NCI-H2029 treated with DMSO at 0.1 percent for 48 hours (cell line): ENCODE measurements at regions not wholly inside any gene's neighbourhood (a gene's known extent, or its start where the extent isn't known, plus 50 kb on each side); places are given as distances from the start of the nearest gene placed in this dataset.
"Not testable (repeated sequence)": the region's sequence is repeated elsewhere in the genome, so short reads cannot be mapped to it uniquely, and the experiment has no call there.

ENCODE experiments used
- DNase-seq: peaks from one replicate; lab custom pipeline; 2025; lab: John Stamatoyannopoulos, UW

GRCh38 chr7:142440906-142441411, 183.1 kb upstream of the PRSS58 start:
- DNase-seq: no peak

DNA sequence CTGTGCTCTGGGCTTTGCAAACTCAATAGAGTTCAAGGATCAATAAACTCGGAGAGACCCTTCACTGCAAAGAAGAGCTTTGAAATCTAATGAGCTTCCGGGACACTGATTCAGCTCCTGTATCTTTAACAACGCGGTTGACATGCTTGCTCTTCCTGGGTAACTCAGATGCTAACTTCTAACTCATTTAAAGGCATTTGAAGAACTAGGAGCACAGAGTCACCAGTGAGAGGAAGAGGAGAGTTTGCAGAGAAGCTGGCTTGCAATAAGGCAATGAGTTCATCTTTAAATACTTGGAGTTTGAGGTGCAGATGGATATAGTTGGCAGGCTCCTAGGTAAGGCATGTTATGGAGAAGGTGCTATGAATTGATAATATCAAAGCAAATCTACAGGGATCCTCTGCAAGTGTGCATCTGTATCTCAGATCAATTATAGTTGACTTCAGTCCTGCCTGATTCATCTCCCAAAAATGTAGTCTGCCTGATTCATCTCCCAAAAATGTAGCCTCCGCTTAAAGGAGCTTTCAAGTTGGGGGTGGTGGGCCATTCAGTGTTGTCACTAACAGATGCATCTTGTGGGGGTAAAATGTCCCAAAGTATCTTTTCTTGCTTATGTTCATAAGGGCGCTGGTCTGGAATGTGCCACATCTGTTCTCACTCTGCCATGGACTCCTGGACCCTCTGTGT, 182.5 kb upstream of the PRSS58 start:
- no peak for DNase-seq

DNA sequence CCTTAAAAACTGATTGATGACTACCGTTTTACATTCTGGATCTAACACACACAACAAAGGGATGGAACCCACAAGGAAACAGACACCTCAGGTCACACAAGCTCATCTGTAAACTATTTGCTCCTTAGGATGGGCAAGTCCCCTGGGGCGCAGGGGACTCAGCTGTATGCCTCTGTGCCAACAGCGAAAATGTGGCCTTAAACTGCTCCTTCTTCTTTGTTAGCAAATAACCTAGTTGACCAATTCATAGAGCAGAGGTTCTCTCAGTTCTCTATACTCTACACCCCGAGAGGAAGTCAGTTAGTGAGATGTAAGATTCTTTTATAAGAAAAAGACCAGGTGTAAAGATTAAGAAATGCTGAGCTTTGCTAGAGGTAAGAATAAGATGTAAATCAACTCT, 181.9 kb upstream of the PRSS58 start:
- DNase-seq: no peak

GRCh38 chr7:142438923-142439515, 181.2 kb upstream of the PRSS58 start:
- DNase-seq: no peak

DNA sequence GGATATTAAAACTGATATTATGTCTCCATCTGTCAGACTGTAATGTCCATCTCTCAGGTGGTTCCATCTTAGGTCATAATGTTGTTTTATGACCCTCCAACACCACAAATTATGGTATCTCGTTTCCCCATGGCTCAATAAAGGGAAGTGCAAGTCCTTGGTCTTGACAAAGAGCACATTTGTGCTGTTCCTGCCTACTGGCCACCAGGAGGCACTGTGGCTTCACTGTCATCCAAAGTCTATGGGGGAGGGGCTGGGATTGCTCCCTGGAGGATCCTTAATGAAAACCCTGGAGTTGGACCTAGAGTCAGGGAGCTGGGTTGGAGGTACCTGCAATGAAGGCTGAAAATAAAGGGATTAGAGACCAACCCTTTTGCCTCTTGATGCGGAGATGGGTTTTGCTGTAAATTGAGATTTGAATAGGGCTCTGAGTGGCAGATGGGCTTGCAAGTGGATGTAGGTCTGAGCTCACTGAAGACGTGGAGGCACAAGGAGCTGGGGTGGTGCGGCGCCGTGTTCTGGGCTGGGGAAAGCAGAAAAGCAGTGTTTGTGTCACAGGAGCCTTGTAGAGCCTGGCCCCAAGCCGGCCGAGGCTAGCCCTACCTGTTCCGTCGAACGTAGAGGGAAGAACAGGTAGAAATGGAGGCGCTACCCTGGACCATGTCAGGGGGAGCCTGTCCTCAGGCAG, 180.5 kb upstream of the PRSS58 start:
- no peak for DNase-seq

DNA sequence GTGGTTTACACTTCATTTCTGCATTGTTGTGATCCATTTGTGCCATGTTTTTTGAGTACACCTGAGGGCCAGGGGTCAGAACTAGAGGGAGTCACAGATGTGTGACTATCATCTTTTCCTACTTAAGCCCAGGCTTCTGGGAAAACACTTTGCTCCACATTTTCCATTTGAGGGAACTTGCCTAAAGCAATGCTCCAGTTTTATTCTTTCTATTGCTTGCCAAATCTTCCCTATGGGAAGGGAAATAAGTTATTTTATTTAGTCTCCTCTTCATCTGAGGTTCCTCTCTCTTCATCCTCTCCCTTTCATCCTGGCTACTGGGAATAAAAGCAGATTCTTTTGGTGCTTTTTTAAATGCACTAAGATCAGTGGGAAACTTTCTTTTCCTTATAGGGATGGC, 179.9 kb upstream of the PRSS58 start:
- DNase-seq: no peak

DNA sequence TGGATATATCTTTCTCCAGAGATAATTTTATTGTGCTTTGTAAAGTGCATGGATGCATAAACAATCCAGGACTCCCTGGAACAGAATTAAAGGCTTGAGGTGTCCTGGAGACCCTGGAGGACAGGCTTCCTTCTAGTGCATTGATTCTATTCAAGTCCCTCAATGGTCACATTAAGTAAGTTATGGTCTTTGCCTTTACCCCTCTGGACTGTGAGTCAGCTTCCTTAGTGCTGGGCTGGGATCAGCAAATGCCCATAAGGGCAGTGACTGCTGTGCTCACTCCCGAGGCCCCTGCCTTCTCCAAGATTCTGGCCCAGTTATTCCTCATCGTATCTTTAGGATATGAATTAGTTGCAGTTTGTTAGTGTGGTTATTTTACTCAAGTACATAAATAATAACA, 178.7 kb upstream of the PRSS58 start:
- DNase-seq: no peak

- DNase-seq: not testable (repeated sequence)
Measured at GRCh38 chr7:142435606-142436005, 177.7 kb upstream of the PRSS58 start.

DNA sequence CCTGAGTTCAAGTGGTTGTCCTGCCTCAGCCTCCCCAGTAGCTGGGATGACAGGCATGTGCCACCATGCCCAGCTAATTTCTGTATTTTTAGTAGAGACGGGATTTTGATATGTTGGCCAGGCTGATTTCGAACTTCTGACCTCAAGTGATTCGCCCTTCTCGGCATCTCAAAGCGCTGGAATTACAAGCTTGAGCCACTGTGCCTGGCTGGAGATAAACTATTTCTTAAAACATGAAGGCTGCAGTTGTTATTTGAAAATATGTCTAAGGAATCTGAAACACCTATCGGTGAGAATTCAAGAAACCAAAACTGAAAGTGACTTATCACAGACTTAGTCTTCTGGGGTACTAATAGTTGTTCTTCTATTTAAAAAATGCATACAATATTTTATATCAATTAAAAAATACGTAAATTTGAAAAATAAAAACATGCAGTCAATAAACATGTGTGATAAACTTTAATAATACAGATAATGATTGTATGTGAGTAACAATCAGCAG, 176.9 kb upstream of the PRSS58 start:
- DNase-seq: no peak

- DNase-seq: not testable (repeated sequence)
Measured at GRCh38 chr7:142434133-142434532, 176.3 kb upstream of the PRSS58 start.

DNA sequence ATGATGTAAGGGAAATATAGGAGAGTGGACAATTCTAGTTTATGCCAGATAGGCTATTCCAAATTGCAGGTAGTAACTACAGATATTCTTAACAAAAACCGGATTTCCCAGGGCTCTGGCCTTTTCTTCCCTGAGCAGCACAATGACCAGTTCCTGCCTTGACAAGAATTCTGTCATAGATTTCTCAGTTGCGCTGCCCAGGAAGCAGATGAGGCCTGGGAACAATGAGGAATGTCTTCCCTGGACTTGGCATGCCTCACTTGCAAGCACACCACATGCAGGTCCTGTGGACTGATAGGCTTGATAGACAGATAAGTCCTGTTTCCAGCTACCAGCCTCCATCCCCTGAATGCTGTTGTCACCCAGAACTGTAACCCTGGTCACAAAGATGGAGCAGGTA, 174.5 kb upstream of the PRSS58 start:
- no peak for DNase-seq

- DNase-seq: no peak
Measured at GRCh38 chr7:142431491-142431890, 173.6 kb upstream of the PRSS58 start.

DNA sequence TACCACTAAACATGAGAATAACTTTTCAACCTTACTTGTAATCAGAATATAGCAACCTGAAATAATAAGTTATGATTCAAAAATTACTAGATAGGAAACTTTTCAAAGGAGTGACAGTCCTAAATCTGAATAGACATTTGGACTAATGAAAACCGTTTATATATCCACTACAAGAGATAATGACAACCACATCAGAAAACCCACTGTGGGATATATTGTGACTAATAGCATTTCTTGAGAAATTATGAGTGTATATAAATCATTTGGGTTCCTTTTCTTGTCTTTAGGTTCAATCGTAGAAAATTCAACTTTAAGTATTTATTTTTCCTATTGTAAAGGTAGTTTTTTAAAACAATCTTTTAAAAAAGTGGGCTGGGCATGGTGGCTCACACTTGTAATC, 170.2 kb upstream of the PRSS58 start:
- DNase-seq: no peak

DNA sequence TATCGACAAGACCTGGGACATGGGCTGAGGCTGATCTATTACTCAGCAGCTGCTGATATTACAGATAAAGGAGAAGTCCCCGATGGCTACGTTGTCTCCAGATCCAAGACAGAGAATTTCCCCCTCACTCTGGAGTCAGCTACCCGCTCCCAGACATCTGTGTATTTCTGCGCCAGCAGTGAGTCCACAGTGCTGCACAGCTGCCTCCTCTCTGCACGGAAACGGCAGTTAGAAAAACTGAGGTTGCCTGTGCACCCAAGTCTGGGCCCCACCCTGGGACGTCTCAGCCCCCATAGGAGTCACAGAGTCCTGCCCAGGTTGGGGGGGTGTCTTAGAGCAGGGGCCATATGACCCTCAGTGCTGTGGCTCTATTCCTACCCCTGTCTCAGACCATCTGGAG, 167.4 kb upstream of the PRSS58 start:
- no peak for DNase-seq

GRCh38 chr7:142422621-142423020, 164.8 kb upstream of the PRSS58 start:
- DNase-seq: no peak

GRCh38 chr7:142420554-142421362, 162.9 kb upstream of the PRSS58 start:
- DNase-seq: no peak

DNA sequence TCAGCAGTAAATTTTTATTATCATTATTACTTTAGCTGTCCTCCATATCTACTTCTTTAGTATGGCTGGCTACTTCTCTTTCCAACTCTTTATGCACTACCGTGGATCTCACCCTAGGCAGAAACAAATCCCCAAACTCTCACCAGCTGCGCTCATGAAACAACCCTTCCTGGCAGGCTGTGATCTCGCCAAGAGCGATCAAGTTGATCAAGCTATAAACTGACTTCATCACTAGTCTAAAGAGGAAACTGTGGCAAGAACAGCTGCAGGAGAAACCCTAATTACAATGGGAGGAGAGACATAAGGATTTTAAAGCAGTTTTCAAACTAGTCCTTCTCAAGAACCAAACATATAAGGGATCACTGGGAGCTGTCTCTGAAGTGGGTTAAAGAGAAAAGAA, 160.5 kb upstream of the PRSS58 start:
- no peak for DNase-seq

DNA sequence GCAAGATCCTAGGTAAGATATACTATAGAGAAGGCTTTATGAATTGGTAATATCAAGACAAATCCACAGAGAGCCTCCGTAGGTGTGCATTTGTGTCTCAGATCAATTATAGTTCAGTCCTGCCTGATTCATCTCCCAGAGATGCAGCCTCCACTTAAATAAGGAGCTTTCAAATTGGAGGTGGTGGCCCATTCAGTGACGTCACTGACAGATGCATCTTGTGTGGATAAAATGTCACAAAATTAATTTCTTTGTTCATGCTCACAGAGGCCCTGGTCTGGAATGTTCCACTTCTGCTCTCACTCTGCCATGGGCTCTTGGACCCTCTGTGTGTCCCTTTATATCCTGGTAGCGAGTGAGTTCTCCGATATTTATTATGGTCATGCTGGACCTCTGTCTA, 157.1 kb upstream of the PRSS58 start:
- no peak for DNase-seq

DNA sequence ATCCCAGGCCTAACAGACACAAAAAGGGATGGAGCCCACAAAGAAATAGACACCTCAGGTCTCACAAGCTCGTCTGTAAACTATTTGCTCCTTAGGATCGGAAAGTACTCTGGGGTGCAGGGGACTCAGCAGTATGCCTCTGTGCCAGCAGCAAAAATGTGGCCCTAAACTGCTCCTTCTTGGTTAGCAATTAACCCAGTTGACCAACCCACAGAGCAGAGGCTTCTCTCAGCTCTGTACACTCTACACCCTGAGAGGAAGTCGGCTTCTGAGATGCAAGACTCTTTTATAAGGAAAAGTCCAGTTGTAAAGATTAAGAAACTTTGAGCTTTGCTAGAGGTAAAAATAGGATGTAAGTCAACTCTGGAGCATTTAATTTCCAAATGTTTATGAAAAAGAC, 156.3 kb upstream of the PRSS58 start:
- no peak for DNase-seq

GRCh38 chr7:142413280-142414000, 155.6 kb upstream of the PRSS58 start:
- DNase-seq: no peak

- no peak for DNase-seq
Measured at GRCh38 chr7:142412551-142413193, 154.8 kb upstream of the PRSS58 start.
